ENCODE measurements at regions not wholly inside any gene's neighbourhood (a gene's known extent, or its start where the extent isn't known, plus 50 kb on each side); places are given as distances from the start of the nearest gene placed in this dataset.

- no peaks in the 10 kb centered on the region for H3K36me3 ChIP-seq
- no peaks in the 10 kb centered on the region for H3K4me1 ChIP-seq
- no peaks in the 10 kb centered on the region for H3K27me3 ChIP-seq
- no peaks in the 10 kb centered on the region for H3K9me3 ChIP-seq
- no peak overlapping the region for H3K27ac ChIP-seq
- DNase-seq = no peak
- no peak for TF ChIP-seq CTCF (IDR thresholded peaks at IDR 0.05)
- intact Hi-C loops (cut with DNase I; ENCODE audit: low total_unique reads) = no loop called here
- H3K4me3 ChIP-seq = no peak overlapping the region
These were observed 328.9 kb upstream of the SLC10A2 start for GRCh38 chr13:103395139-103395538.

GRCh38 chr13:103394618-103395017 is 328.4 kb upstream of the SLC10A2 start:
- no peak overlapping the region for H3K27ac ChIP-seq
- no peaks in the 10 kb centered on the region for H3K36me3 ChIP-seq
- intact Hi-C loops (cut with DNase I; ENCODE audit: low total_unique reads) = no loop called here
- H3K27me3 ChIP-seq = no peaks in the 10 kb centered on the region
- TF ChIP-seq CTCF (IDR thresholded peaks at IDR 0.05) = no peak
- H3K4me1 ChIP-seq = no peaks in the 10 kb centered on the region
- H3K9me3 ChIP-seq = no peaks in the 10 kb centered on the region
- no peak overlapping the region for H3K4me3 ChIP-seq
- no peak for DNase-seq

- no peaks in the 10 kb centered on the region for H3K9me3 ChIP-seq
- H3K36me3 ChIP-seq = no peaks in the 10 kb centered on the region
- no peak overlapping the region for H3K4me3 ChIP-seq
- TF ChIP-seq CTCF (IDR thresholded peaks at IDR 0.05) = no peak
- H3K4me1 ChIP-seq = no peaks in the 10 kb centered on the region
- no peak for DNase-seq
- no peak overlapping the region for H3K27ac ChIP-seq
- intact Hi-C loops (cut with DNase I; ENCODE audit: low total_unique reads) = no loop called here
- H3K27me3 ChIP-seq = no peaks in the 10 kb centered on the region
These were observed 325.7 kb upstream of the SLC10A2 start for GRCh38 chr13:103391936-103392335.

- H3K27me3 ChIP-seq = no peaks in the 10 kb centered on the region
- no peak overlapping the region for H3K27ac ChIP-seq
- no peak for TF ChIP-seq CTCF (IDR thresholded peaks at IDR 0.05)
- H3K9me3 ChIP-seq = no peaks in the 10 kb centered on the region
- intact Hi-C loops (cut with DNase I; ENCODE audit: low total_unique reads) = no loop called here
- no peaks in the 10 kb centered on the region for H3K36me3 ChIP-seq
- H3K4me1 ChIP-seq = no peaks in the 10 kb centered on the region
- DNase-seq = no peak
- H3K4me3 ChIP-seq = no peak overlapping the region
These were observed 322.6 kb upstream of the SLC10A2 start for GRCh38 chr13:103388839-103389238.

GRCh38 chr13:103386341-103386740 is 320.1 kb upstream of the SLC10A2 start:
- Histone ChIP-seq H3K27me3 (no peaks in the 10 kb centered on the region), H3K27ac (no peak overlapping the region), H3K36me3 (no peaks in the 10 kb centered on the region), H3K4me3 (no peak overlapping the region), H3K9me3 (peaks cover 0 to 4% (median 0%) of the 10 kb centered on the region in 3 donors), H3K4me1 (no peaks in the 10 kb centered on the region)
- TF ChIP-seq CTCF (IDR thresholded peaks at IDR 0.05) = no peak
- intact Hi-C loops (cut with DNase I; ENCODE audit: low total_unique reads) = no loop called here
- DNase-seq = no peak

- DNase-seq = no peak
- H3K4me1 ChIP-seq = no peaks in the 10 kb centered on the region
- no peak for TF ChIP-seq CTCF (IDR thresholded peaks at IDR 0.05)
- H3K27me3 ChIP-seq = no peaks in the 10 kb centered on the region
- no peaks in the 10 kb centered on the region for H3K9me3 ChIP-seq
- intact Hi-C loops (cut with DNase I; ENCODE audit: low total_unique reads) = no loop called here
- H3K27ac ChIP-seq = no peak overlapping the region
- H3K36me3 ChIP-seq = no peaks in the 10 kb centered on the region
- H3K4me3 ChIP-seq = no peak overlapping the region
These were observed 307.7 kb upstream of the SLC10A2 start for GRCh38 chr13:103373916-103374315.
